ENCODE measurements at regions not wholly inside any gene's neighbourhood (a gene's known extent, or its start where the extent isn't known, plus 50 kb on each side); places are given as distances from the start of the nearest gene placed in this dataset.

DNA sequence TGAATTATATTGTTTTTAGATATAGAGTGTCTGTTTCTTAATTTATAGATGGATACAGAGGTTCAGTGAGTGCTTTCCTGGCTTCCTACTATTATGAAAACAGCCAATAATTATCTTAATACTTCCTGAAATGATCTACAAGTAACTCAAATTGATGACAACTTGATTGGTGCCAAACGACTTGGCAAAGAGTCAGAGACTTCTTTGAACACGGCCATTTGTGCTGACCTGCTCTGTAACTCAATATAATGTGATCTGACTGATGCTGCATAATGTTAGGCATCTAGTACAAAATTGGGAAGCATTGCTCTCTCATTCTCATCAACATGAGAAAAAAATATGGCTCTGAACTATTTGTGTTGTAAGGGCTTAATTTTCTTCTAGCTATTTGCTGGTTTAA lies 193.9 kb downstream of the DIPK2A start:
- ChIA-PET CTCF (no interaction called here), POLR2A (no interaction called here)
- TF ChIP-seq, protein P1, sequence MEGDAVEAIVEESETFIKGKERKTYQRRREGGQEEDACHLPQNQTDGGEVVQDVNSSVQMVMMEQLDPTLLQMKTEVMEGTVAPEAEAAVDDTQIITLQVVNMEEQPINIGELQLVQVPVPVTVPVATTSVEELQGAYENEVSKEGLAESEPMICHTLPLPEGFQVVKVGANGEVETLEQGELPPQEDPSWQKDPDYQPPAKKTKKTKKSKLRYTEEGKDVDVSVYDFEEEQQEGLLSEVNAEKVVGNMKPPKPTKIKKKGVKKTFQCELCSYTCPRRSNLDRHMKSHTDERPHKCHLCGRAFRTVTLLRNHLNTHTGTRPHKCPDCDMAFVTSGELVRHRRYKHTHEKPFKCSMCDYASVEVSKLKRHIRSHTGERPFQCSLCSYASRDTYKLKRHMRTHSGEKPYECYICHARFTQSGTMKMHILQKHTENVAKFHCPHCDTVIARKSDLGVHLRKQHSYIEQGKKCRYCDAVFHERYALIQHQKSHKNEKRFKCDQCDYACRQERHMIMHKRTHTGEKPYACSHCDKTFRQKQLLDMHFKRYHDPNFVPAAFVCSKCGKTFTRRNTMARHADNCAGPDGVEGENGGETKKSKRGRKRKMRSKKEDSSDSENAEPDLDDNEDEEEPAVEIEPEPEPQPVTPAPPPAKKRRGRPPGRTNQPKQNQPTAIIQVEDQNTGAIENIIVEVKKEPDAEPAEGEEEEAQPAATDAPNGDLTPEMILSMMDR (IDR thresholded peaks at IDR 0.05; ENCODE audit: insufficient read depth, low read length, missing control alignments), result no peak
- no peak overlapping the region for H3K4me3 ChIP-seq (ENCODE audit: low read depth, low read length)
- DNase-seq (ENCODE audit: low read depth, low spot score), result no peak

DNA sequence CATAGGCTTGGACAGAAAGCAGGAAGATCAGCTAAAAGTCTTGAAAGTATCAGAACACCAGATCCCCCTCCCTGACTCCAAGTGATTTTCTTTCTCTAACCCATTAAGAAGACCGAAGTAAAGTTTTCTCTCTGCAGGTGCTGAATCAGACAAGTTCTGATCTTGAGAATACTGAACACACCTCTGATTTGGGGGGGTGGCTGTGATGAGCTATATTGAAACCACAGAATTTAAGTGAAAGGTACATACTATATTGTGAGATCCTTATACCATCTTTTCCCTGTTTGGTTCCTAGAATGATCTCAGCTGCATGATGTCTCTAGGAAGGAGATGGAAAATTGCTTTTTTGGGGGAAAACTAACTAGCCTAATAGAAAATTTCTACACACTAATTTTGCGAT lies 196.0 kb downstream of the DIPK2A start:
- DNase-seq (ENCODE audit: low read depth, low spot score), result no peak
- H3K4me3 ChIP-seq (ENCODE audit: low read depth, low read length), result no peak overlapping the region
- TF ChIP-seq, protein P1 (IDR thresholded peaks at IDR 0.05; ENCODE audit: insufficient read depth, low read length, missing control alignments), result no peak
- POLR2A ChIA-PET, result no interaction called here
- CTCF ChIA-PET, result no interaction called here

DNA sequence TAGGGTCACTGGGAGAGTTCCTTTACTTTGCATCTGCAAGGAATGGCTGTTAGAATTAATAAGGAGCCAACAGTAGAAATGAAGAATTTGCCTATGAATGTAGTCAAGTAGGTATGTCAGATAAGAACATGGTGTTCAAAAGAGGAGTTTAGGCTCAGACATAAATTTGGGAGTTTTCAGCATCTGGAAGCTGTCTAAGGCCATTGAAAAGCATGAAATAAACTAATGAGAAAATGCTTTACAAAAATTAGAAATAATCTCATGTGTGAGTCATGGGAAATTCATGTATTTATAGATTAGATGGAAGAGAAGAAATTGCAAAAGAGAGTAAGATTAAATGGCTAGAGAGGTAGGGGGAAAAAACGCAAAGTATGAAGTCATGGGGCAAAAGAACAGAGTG lies 201.9 kb downstream of the DIPK2A start:
- ChIA-PET CTCF (no interaction called here), POLR2A (no interaction called here)
- TF ChIP-seq, protein P1 (IDR thresholded peaks at IDR 0.05; ENCODE audit: insufficient read depth, low read length, missing control alignments), result no peak
- DNase-seq (ENCODE audit: low read depth, low spot score), result no peak
- no peak overlapping the region for H3K4me3 ChIP-seq (ENCODE audit: low read depth, low read length)

DNA sequence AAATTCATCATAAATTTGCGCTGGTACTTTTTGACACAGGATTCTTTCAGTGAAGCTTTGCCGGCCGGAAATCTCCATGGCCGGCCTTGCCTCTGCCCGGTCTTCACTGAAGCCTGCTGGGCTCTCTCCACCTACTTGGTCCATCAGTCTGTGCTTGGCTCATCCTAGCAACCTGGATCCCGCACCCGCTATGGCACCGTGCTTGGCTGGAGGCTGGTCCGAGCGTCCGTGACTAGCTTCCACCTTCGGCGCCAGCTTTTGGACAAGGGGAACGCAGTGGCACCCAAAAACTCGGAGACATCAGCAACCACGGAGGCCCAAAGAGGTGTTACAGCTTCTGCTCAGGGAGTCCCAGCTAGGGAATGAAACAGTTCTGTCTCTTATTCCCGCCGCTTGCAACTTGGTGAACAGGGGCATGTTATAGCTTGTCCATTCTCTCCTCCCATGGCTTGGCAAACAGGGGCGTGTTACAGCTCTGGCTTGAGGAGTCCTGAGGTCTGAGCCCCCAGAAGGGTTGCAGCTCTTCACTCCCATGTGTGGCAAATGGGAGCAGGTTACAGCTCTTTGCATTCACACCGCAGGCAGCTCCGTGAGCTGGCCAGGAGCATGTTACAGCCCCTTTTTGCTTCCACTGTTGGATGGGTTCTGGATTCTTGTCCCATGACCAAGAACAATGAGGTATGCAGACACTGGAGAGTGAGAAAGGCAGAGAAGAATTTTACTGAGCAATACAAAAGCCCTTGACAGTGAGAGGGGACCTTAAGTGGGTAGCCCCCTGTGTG lies 204.2 kb downstream of the DIPK2A start:
- ChIA-PET POLR2A (no interaction called here), CTCF (no interaction called here)
- H3K4me3 ChIP-seq (ENCODE audit: low read depth, low read length), result no peak overlapping the region
- TF ChIP-seq, protein P1 (IDR thresholded peaks at IDR 0.05; ENCODE audit: insufficient read depth, low read length, missing control alignments), result no peak
- DNase-seq (ENCODE audit: low read depth, low spot score), result no peak

DNA sequence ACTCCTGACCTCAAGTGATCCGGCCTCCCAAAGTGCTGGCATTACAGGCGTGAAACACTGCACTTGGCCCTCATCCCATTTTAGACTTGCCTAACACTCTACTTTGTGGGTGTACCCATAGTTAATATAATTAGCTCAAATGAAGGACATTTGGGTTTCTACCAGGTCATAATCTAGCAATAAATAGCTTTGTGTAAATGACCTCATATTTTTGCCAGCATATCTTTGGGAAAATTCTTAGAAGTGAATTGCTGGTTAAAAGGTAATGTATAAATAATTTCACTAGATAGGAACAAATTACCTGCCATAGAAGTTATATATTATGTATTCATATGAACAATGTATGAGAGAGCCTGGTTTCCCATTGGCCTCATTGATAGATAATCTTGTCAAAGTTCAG lies 206.0 kb downstream of the DIPK2A start:
- ChIA-PET POLR2A (no interaction called here), CTCF (interaction anchor here (0.6 kb wide), 1 partner anchor 414 kb away, joined by 3 read pairs; no protein-coding TSS in a partner anchor)
- DNase-seq (ENCODE audit: low read depth, low spot score), result no peak
- no peak overlapping the region for H3K4me3 ChIP-seq (ENCODE audit: low read depth, low read length)
- TF ChIP-seq, protein P1 (IDR thresholded peaks at IDR 0.05; ENCODE audit: insufficient read depth, low read length, missing control alignments), result no peak

DNA sequence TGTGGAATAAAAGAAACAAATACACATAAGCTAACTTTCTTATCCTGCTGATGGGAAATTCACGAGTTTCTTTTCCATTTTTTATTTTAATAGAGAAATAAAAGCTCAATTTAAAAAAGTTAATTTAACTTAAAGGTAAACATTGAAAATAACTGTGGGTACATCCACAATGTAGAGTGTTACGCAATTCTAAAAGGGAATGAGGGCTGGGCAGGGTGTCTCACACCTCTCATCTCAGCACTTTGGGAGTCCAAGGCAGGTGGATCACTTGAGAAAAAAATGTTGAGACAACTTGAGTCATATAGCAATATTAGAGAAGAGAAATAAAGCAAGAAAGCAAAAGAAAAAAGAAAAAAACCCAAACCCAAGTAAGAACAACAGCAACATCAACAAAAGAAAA lies 207.0 kb downstream of the DIPK2A start:
- ChIA-PET POLR2A (no interaction called here), CTCF (no interaction called here)
- no peak overlapping the region for H3K4me3 ChIP-seq (ENCODE audit: low read depth, low read length)
- no peak for DNase-seq (ENCODE audit: low read depth, low spot score)
- TF ChIP-seq, protein P1 (IDR thresholded peaks at IDR 0.05; ENCODE audit: insufficient read depth, low read length, missing control alignments), result no peak

All from AG04449 (cell line).